ENCODE measurements at regions not wholly inside any gene's neighbourhood (a gene's known extent, or its start where the extent isn't known, plus 50 kb on each side); places are given as distances from the start of the nearest gene placed in this dataset.
"Not testable (repeated sequence)": the region's sequence is repeated elsewhere in the genome, so short reads cannot be mapped to it uniquely, and the experiment has no call there.

DNA sequence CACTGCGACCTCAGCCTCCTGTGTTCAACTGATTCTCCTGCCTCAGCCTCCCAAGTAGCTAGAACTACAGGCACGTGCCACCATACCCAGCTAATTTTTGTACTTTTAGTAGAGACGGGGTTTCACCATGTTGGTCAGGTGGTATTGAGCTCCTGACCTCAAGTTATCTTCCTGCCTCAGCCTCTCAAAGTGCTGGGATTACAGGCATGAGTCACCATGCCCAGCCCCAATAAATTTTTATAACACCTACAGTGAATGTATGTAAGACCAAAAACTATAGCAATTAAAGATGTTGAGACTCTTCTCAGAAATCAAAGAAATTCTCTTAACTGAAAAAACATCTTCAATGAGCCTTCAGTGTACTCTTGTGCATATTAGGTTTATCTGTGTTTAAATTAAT, 82.2 kb upstream of the MITF start:
- H2AFZ ChIP-seq (ENCODE audit: control insufficient read depth, low read depth, low read length); H3K4me2 ChIP-seq (ENCODE audit: control insufficient read depth, insufficient read depth); H3K27ac ChIP-seq (ENCODE audit: control insufficient read depth, insufficient read depth); H3K36me3 ChIP-seq (ENCODE audit: control insufficient read depth in 2 of 2, insufficient read depth in 2 of 2, low read length in 1 of 2); H3K4me1 ChIP-seq (ENCODE audit: control insufficient read depth, insufficient read depth, low read length); ATAC-seq; H3K79me2 ChIP-seq (ENCODE audit: control insufficient read depth, insufficient read depth, low read length); H3K4me3 ChIP-seq; RAD21 ChIA-PET (ENCODE audit: unreplicated experiment); H3K27me3 ChIP-seq (replicated peaks in 1 of 2; ENCODE audit: control insufficient read depth in 2 of 2, insufficient read depth in 2 of 2, low read length in 1 of 2); in situ Hi-C loops (cut with MboI); FAIRE-seq; CTCF ChIA-PET; H4K20me1 ChIP-seq (ENCODE audit: control insufficient read depth, insufficient read depth); H3K9me3 ChIP-seq (replicated peaks; ENCODE audit: control insufficient read depth, insufficient read depth, low read length); DNase-seq (ENCODE audit: low read depth, low spot score); BruUV-seq (replicated peaks); intact Hi-C loops (cut with micrococcal nuclease; ENCODE audit: unreplicated experiment); H3K9ac ChIP-seq (ENCODE audit: control insufficient read depth, insufficient read depth, low read length); POLR2A ChIA-PET: not testable (repeated sequence)
- WGBS (ENCODE audit: insufficient coverage, insufficient replicate concordance, low lambda C conversion rate, missing lambda C conversion rate): 4% methylated on average over 3 of the region's 3 CpGs
- SMC1A ChIA-PET (ENCODE audit: uncharacterized antibody, unreplicated experiment): interaction anchor here (0.5 to 0.8 kb wide), 2 partner anchors 9 to 879 kb away, joined by 3 read pairs; no protein-coding TSS in a partner anchor

DNA sequence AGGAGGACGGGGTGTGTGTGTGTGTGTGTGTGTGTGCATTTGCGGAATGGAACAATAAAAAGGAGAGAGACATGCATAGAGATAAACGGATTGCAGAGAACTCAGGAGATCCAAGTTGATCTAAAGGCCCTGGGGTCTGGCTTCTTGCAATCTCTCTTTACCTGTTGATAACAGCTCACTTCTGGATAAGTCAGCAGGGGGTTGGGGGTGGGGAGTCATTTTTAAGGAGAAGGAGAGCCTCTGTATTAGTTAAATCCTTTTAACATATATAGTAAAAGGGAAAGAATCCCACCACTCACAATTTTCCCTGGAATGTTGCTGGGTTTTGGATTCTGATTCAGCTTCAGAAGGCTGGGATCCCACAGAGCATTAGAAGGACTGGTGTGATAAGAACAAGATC, 87.5 kb upstream of the MITF start:
- RAD21 ChIA-PET (ENCODE audit: unreplicated experiment): no interaction called here
- in situ Hi-C loops (cut with MboI): no loop called here
- no TSS peak for BruUV-seq (replicated peaks)

DNA sequence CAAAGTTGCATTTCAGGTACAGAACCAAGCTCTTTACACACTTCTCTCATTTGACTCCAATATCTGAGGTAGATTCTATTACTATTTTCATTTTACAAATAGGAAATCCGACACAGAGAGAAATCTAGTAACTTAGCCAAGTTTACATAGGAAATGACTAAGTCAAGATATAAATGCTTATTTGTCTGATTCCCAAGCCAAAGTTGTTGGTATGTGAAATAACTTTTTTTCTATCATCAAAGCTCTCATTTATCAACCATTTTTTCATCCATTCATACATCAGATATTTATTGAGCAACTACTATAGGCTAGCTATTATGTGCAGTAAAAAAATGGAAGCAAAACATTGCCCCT, 89.2 kb upstream of the MITF start:
- FAIRE-seq (no peak), ATAC-seq (no peak), DNase-seq (ENCODE audit: low read depth, low spot score) (no peak)
- ChIA-PET POLR2A (no interaction called here), CTCF (no interaction called here), RAD21 (ENCODE audit: unreplicated experiment) (no interaction called here), SMC1A (ENCODE audit: uncharacterized antibody, unreplicated experiment) (no interaction called here)
- H3K27me3 ChIP-seq (replicated peaks in 1 of 2; ENCODE audit: control insufficient read depth in 2 of 2, insufficient read depth in 2 of 2, low read length in 1 of 2): no peaks in the 10 kb centered on the region
- TF ChIP-seq EP300 (IDR thresholded peaks at IDR 0.05; ENCODE audit: borderline replicate concordance in 1 of 2, control insufficient read depth in 1 of 2, low read depth in 2 of 2, low read length in 2 of 2) (no peak), MXI1 (IDR thresholded peaks at IDR 0.05; ENCODE audit: low read depth, low read length) (no peak), POLR2AphosphoS5 (IDR thresholded peaks at IDR 0.05; ENCODE audit: low read length) (no peak), JUNB (IDR thresholded peaks at IDR 0.05) (no peak)
- TF ChIP-seq, protein P1, sequence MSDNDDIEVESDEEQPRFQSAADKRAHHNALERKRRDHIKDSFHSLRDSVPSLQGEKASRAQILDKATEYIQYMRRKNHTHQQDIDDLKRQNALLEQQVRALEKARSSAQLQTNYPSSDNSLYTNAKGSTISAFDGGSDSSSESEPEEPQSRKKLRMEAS (IDR thresholded peaks at IDR 0.05; ENCODE audit: low read depth, low read length): no peak
- TF ChIP-seq, protein P2, sequence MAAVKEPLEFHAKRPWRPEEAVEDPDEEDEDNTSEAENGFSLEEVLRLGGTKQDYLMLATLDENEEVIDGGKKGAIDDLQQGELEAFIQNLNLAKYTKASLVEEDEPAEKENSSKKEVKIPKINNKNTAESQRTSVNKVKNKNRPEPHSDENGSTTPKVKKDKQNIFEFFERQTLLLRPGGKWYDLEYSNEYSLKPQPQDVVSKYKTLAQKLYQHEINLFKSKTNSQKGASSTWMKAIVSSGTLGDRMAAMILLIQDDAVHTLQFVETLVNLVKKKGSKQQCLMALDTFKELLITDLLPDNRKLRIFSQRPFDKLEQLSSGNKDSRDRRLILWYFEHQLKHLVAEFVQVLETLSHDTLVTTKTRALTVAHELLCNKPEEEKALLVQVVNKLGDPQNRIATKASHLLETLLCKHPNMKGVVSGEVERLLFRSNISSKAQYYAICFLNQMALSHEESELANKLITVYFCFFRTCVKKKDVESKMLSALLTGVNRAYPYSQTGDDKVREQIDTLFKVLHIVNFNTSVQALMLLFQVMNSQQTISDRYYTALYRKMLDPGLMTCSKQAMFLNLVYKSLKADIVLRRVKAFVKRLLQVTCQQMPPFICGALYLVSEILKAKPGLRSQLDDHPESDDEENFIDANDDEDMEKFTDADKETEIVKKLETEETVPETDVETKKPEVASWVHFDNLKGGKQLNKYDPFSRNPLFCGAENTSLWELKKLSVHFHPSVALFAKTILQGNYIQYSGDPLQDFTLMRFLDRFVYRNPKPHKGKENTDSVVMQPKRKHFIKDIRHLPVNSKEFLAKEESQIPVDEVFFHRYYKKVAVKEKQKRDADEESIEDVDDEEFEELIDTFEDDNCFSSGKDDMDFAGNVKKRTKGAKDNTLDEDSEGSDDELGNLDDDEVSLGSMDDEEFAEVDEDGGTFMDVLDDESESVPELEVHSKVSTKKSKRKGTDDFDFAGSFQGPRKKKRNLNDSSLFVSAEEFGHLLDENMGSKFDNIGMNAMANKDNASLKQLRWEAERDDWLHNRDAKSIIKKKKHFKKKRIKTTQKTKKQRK (IDR thresholded peaks at IDR 0.05; ENCODE audit: low read depth, low read length): no peak
- intact Hi-C loops (cut with micrococcal nuclease; ENCODE audit: unreplicated experiment): no loop called here
- 0% methylated on average over 1 of the region's 1 CpG for WGBS (ENCODE audit: insufficient coverage, insufficient replicate concordance, low lambda C conversion rate, missing lambda C conversion rate)
- H3K79me2 ChIP-seq (ENCODE audit: control insufficient read depth, insufficient read depth, low read length): no peaks in the 10 kb centered on the region
- H3K36me3 ChIP-seq (ENCODE audit: control insufficient read depth in 2 of 2, insufficient read depth in 2 of 2, low read length in 1 of 2): no peaks in the 10 kb centered on the region
- no peak overlapping the region for H2AFZ ChIP-seq (ENCODE audit: control insufficient read depth, low read depth, low read length)
- no peak overlapping the region for H3K4me3 ChIP-seq
- H3K4me1 ChIP-seq (ENCODE audit: control insufficient read depth, insufficient read depth, low read length): no peaks in the 10 kb centered on the region
- no peak overlapping the region for H3K9ac ChIP-seq (ENCODE audit: control insufficient read depth, insufficient read depth, low read length)
- no peak overlapping the region for H3K4me2 ChIP-seq (ENCODE audit: control insufficient read depth, insufficient read depth)
- no TSS peak for BruUV-seq (replicated peaks)
- no peak overlapping the region for H3K27ac ChIP-seq (ENCODE audit: control insufficient read depth, insufficient read depth)
- no peaks in the 10 kb centered on the region for H3K9me3 ChIP-seq (replicated peaks; ENCODE audit: control insufficient read depth, insufficient read depth, low read length)
- in situ Hi-C loops (cut with MboI): no loop called here
- H4K20me1 ChIP-seq (ENCODE audit: control insufficient read depth, insufficient read depth): no peaks in the 10 kb centered on the region

More for the DNA sequence above, 87.5 kb upstream of the MITF start:
- Histone ChIP-seq H3K4me3 (no peak overlapping the region), H3K9ac (ENCODE audit: control insufficient read depth, insufficient read depth, low read length) (no peak overlapping the region), H3K27ac (ENCODE audit: control insufficient read depth, insufficient read depth) (no peak overlapping the region), H2AFZ (ENCODE audit: control insufficient read depth, low read depth, low read length) (no peak overlapping the region), H4K20me1 (ENCODE audit: control insufficient read depth, insufficient read depth) (no peaks in the 10 kb centered on the region), H3K4me1 (ENCODE audit: control insufficient read depth, insufficient read depth, low read length) (no peaks in the 10 kb centered on the region), H3K79me2 (ENCODE audit: control insufficient read depth, insufficient read depth, low read length) (no peaks in the 10 kb centered on the region), H3K9me3 (replicated peaks; ENCODE audit: control insufficient read depth, insufficient read depth, low read length) (no peaks in the 10 kb centered on the region), H3K36me3 (ENCODE audit: control insufficient read depth in 2 of 2, insufficient read depth in 2 of 2, low read length in 1 of 2) (no peaks in the 10 kb centered on the region), H3K27me3 (replicated peaks in 1 of 2; ENCODE audit: control insufficient read depth in 2 of 2, insufficient read depth in 2 of 2, low read length in 1 of 2) (no peaks in the 10 kb centered on the region), H3K4me2 (ENCODE audit: control insufficient read depth, insufficient read depth) (no peak overlapping the region)
- WGBS (ENCODE audit: insufficient coverage, insufficient replicate concordance, low lambda C conversion rate, missing lambda C conversion rate): 19% methylated on average over 3 of the region's 3 CpGs
- FAIRE-seq (no peak), DNase-seq (ENCODE audit: low read depth, low spot score) (no peak), ATAC-seq (no peak)
- TF ChIP-seq SRF (IDR thresholded peaks at IDR 0.05; ENCODE audit: low read depth in 2 of 2, low read length in 2 of 2): no peak
- CTCF ChIA-PET: interaction anchor here (0.5 kb wide), 1 partner anchor 210 kb away, joined by 4 read pairs; no protein-coding TSS in a partner anchor
- SMC1A ChIA-PET (ENCODE audit: uncharacterized antibody, unreplicated experiment): no interaction called here
- intact Hi-C loops (cut with micrococcal nuclease; ENCODE audit: unreplicated experiment): no loop called here
- POLR2A ChIA-PET: no interaction called here
